Skeletal muscle satellite cell (primary cell): ENCODE measurements at regions not wholly inside any gene's neighbourhood (a gene's known extent, or its start where the extent isn't known, plus 50 kb on each side); places are given as distances from the start of the nearest gene placed in this dataset.

Experiments
- H3K27me3 ChIP-seq: 2 replicates; pipeline ENCODE4 v1.7.0; 2013; ENCODE audit warnings: low read length; ENCODE audit not compliant: control insufficient read depth, insufficient read depth
- H3K36me3 ChIP-seq: 2 replicates; pipeline ENCODE4 v1.7.0; 2013; ENCODE audit warnings: mild to moderate bottlenecking, control low read depth, low read length; ENCODE audit not compliant: insufficient read depth
- H3K4me1 ChIP-seq: 2 replicates; pipeline ENCODE4 v1.7.0; 2013; ENCODE audit warnings: low read length; ENCODE audit not compliant: control insufficient read depth, insufficient read depth
- H3K4me2 ChIP-seq: 2 replicates; pipeline ENCODE4 v1.7.0; 2013; ENCODE audit warnings: mild to moderate bottlenecking, low read length
- H3K4me3 ChIP-seq: 2 replicates; pipeline ENCODE4 v1.7.0; 2013; ENCODE audit warnings: low read length
- H3K9ac ChIP-seq: 2 replicates; pipeline ENCODE4 v1.7.0; 2013; ENCODE audit warnings: mild to moderate bottlenecking, low read depth, low read length, moderate library complexity
- H3K9me3 ChIP-seq: replicated peaks from 2 replicates; pipeline ENCODE4 v1.7.0; 2013; ENCODE audit warnings: mild to moderate bottlenecking, control low read depth, low read length

- Histone ChIP-seq H3K4me2 (no peak overlapping the region), H3K27me3 (no peaks in the 10 kb centered on the region), H3K9ac (no peak overlapping the region)
Measured at GRCh38 chr1:57503337-57503736, 79.5 kb upstream of the DAB1 start.

DNA sequence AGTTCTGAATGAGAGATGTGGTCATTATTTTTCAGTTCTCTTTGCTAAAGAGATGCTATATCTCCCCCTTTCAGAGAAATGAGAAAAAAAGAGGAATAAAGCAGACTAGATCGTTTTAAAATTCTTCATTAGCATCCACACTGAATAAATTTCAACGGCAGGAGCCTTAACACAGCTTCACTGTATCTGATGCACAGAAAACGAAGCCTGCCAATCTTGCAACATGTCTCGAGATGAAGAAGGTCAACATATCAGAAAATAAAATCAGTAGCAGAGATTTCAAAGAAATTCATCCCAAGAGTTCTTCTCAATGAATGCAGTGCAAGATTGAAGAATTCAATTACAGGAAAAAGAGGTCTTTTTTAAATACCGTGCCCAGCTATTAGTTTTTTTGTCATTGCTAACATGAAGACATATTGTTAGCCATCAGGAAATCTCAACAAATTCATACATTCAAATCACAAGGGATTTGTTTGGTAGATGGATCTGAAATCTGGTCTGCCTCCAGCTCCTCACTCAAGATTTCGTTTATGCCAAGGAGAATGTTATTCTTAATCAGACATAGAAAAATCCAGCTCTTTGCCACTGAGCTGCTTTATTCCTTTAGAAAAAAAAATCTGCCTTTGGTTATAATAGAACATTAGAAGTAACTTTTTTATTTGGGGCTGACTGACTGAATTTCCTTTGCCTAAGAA lies 76.4 kb upstream of the DAB1 start:
- no peak overlapping the region for H3K4me2 ChIP-seq
- no peak overlapping the region for H3K4me3 ChIP-seq
- H3K4me1 ChIP-seq: no peaks in the 10 kb centered on the region
- no peaks in the 10 kb centered on the region for H3K9me3 ChIP-seq
- no peaks in the 10 kb centered on the region for H3K27me3 ChIP-seq
- H3K9ac ChIP-seq: no peak overlapping the region
- H3K36me3 ChIP-seq: no peaks in the 10 kb centered on the region

More at GRCh38 chr1:57503337-57503736, 79.5 kb upstream of the DAB1 start:
- H3K4me1 ChIP-seq: no peaks in the 10 kb centered on the region
- no peak overlapping the region for H3K4me3 ChIP-seq
- H3K36me3 ChIP-seq: no peaks in the 10 kb centered on the region
- no peaks in the 10 kb centered on the region for H3K9me3 ChIP-seq

DNA sequence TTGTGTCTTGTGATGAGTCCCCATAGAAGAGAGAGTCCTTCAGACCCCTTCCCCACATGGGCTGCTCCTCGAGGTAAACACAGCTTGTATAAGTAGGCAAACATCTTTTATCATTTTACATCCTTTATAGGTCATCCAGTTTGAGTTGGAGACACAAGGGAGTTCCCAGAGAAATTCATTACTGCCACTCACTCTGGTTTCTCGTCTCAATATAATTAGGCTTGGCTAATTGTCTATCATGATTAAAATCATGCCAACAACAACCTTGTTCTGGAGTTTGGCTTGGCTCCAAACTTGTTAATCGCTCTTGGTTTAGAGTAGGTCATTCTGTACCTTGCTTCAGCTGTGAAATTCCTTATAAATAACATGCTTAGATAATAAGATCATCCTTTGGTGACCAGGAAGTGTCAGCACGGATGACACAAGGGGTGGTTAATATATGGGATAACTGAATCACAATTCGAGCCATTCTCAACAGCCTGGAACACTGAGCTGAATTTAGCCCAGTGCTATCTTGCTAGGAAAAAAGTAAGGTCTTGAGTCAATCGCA lies 70.7 kb upstream of the DAB1 start:
- no peak overlapping the region for H3K4me2 ChIP-seq
- H3K36me3 ChIP-seq: no peaks in the 10 kb centered on the region
- H3K4me3 ChIP-seq: no peak overlapping the region
- no peaks in the 10 kb centered on the region for H3K9me3 ChIP-seq
- peaks cover 6% of the 10 kb centered on the region for H3K4me1 ChIP-seq
- no peaks in the 10 kb centered on the region for H3K27me3 ChIP-seq
- H3K9ac ChIP-seq: no peak overlapping the region

- H3K4me2 ChIP-seq: no peak overlapping the region
- H3K4me1 ChIP-seq: peaks cover 14% of the 10 kb centered on the region
- no peaks in the 10 kb centered on the region for H3K27me3 ChIP-seq
- H3K36me3 ChIP-seq: no peaks in the 10 kb centered on the region
- no peak overlapping the region for H3K4me3 ChIP-seq
- H3K9me3 ChIP-seq: no peaks in the 10 kb centered on the region
- no peak overlapping the region for H3K9ac ChIP-seq
Measured at GRCh38 chr1:57492586-57493226, 68.8 kb upstream of the DAB1 start.

- H3K27me3 ChIP-seq: no peaks in the 10 kb centered on the region
Measured at GRCh38 chr1:57489358-57490036, 65.6 kb upstream of the DAB1 start.

GRCh38 chr1:57485643-57486042 lies 61.8 kb upstream of the DAB1 start:
- Histone ChIP-seq H3K36me3 (no peaks in the 10 kb centered on the region), H3K4me1 (peaks cover 17% of the 10 kb centered on the region), H3K27me3 (no peaks in the 10 kb centered on the region)

More at GRCh38 chr1:57489358-57490036, 65.6 kb upstream of the DAB1 start:
- no peaks in the 10 kb centered on the region for H3K9me3 ChIP-seq
- peak overlapping the region; percentile 39 for H3K4me2 ChIP-seq
- H3K4me3 ChIP-seq: no peak overlapping the region
- H3K36me3 ChIP-seq: no peaks in the 10 kb centered on the region
- H3K4me1 ChIP-seq: peaks cover 17% of the 10 kb centered on the region
- no peak overlapping the region for H3K9ac ChIP-seq

GRCh38 chr1:57483954-57484353 lies 60.1 kb upstream of the DAB1 start:
- Histone ChIP-seq H3K27me3 (no peaks in the 10 kb centered on the region), H3K36me3 (no peaks in the 10 kb centered on the region), H3K9me3 (no peaks in the 10 kb centered on the region), H3K4me2 (no peak overlapping the region), H3K4me1 (peaks cover 5% of the 10 kb centered on the region), H3K9ac (no peak overlapping the region), H3K4me3 (no peak overlapping the region)

More at GRCh38 chr1:57485643-57486042, 61.8 kb upstream of the DAB1 start:
- Histone ChIP-seq H3K4me2 (no peak overlapping the region), H3K9me3 (no peaks in the 10 kb centered on the region), H3K4me3 (no peak overlapping the region), H3K9ac (no peak overlapping the region)

GRCh38 chr1:57479471-57479870 lies 55.6 kb upstream of the DAB1 start:
- Histone ChIP-seq H3K4me3 (no peak overlapping the region), H3K9ac (no peak overlapping the region), H3K36me3 (no peaks in the 10 kb centered on the region), H3K4me1 (no peaks in the 10 kb centered on the region), H3K27me3 (no peaks in the 10 kb centered on the region), H3K9me3 (no peaks in the 10 kb centered on the region), H3K4me2 (no peak overlapping the region)

- Histone ChIP-seq H3K4me1 (no peaks in the 10 kb centered on the region), H3K36me3 (no peaks in the 10 kb centered on the region), H3K27me3 (peaks cover 4% of the 10 kb centered on the region), H3K4me3 (no peak overlapping the region), H3K9me3 (no peaks in the 10 kb centered on the region), H3K9ac (no peak overlapping the region), H3K4me2 (no peak overlapping the region)
Measured at GRCh38 chr1:57475366-57475765, 51.5 kb upstream of the DAB1 start.

DNA sequence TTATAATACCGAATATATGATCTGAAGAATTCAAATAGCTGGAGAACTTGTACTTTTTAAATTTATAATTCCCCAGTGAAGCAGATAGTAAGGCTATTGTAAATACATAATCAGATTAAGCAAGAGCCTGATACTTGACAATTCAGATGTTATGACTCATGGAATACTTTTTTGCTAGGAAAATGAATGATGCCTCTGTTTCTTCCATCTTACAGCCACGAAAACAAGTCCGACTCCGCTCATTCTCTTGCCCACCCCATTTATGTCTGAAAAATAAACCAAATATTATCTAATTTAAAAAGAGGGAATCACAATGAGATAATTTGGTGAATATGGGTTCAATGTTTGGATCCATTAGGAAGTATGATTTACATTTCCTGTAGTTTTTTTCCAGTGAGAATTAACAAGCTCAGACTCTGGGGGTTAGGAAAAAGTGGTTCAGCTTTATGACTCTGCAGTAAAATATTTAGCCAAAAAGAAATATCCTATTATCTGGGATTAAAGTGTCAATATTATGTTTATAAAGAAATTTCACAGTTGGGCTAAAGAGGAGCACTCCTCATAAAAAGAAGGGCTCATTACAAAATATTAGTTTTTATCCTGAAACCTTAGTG lies 50.4 kb upstream of the DAB1 start:
- H3K4me2 ChIP-seq: no peak overlapping the region

More for the DNA sequence above, 50.4 kb upstream of the DAB1 start:
- Histone ChIP-seq H3K4me1 (no peaks in the 10 kb centered on the region), H3K9ac (no peak overlapping the region), H3K4me3 (no peak overlapping the region), H3K36me3 (no peaks in the 10 kb centered on the region), H3K27me3 (peaks cover 4% of the 10 kb centered on the region), H3K9me3 (no peaks in the 10 kb centered on the region)
